HepG2 (cell line): ENCODE measurements at regions not wholly inside any gene's neighbourhood (a gene's known extent, or its start where the extent isn't known, plus 50 kb on each side); places are given as distances from the start of the nearest gene placed in this dataset.

ENCODE experiments used
- ATAC-seq: fragments of 200-7000 bp; cut with Tn5 transposase; 3 replicates; pipeline ENCODE4 v1.9.1; 2020; ENCODE audit warnings: mild to moderate bottlenecking, moderate library complexity
- BruUV-seq: library from RNA; stranded (reverse); fragments of 400-500 nt; replicated peaks from 2 replicates; lab custom pipeline; 2021; lab: Mats Ljungman, UMichigan
- CTCF ChIA-PET: fragments of 300-600 bp; formaldehyde crosslinking; extraction: SDS; loops from one replicate; lab custom pipeline; 2021; ENCODE audit warnings: low total read pairs, inconsistent platforms, low intra/inter-chr PET ratio; lab: Yijun Ruan, JAX
- POLR2A ChIA-PET: fragments of 350-600 bp; sonication (Branson Sonifier 250); formaldehyde crosslinking; loops from one replicate; lab custom pipeline; 2020; ENCODE audit warnings: antibody characterized with exemption, inconsistent platforms; lab: Yijun Ruan, JAX
- DNase-seq: peaks from one replicate; pipeline ENCODE4 v3.0.0-alpha.2; 2015; ENCODE audit warnings: low spot score
- FAIRE-seq: peaks from 3 replicates; lab custom pipeline; 2011; peaks lifted over from hg19 to GRCh38; lab: Jason Lieb, UNC
- H2AFZ ChIP-seq: one replicate; pipeline ENCODE4 v1.6.1; 2011; ENCODE audit warnings: low read length, inconsistent platforms
- H3K27ac ChIP-seq: fragments of 300-600 bp; 3 replicates; pipeline ENCODE4 v1.8.0; 2011; ENCODE audit warnings: mixed run types, mild to moderate bottlenecking, mixed read lengths, low read length, inconsistent platforms; ENCODE audit not compliant: insufficient read depth; ENCODE audit errors: extremely low read length
- H3K27me3 ChIP-seq, 2 experiments: fragments of 200-600 bp in 1 of 2; 2 replicates in 1 of 2; 3 replicates in 1 of 2; pipeline versions ENCODE4 v1.6.0 to v1.8.0; 2011; ENCODE audit warnings: low read length in 2 of 2, mild to moderate bottlenecking in 2 of 2, moderate library complexity in 2 of 2, inconsistent platforms in 1 of 2; ENCODE audit not compliant: insufficient read depth in 2 of 2, control insufficient read depth in 1 of 2
- H3K36me3 ChIP-seq, 2 experiments: fragments of 200-600 bp in 1 of 2; replicated peaks in 1 of 2; 2 replicates in 1 of 2; 3 replicates in 1 of 2; pipeline versions ENCODE4 v1.5.1 to v1.8.0; 2011; ENCODE audit warnings: low read length in 2 of 2, inconsistent platforms in 1 of 2; ENCODE audit not compliant: insufficient read depth in 2 of 2, control insufficient read depth in 1 of 2
- H3K4me1 ChIP-seq: 2 replicates; pipeline ENCODE4 v1.5.1; 2012; ENCODE audit warnings: low read length, inconsistent platforms; ENCODE audit not compliant: insufficient read depth
- H3K4me2 ChIP-seq: 2 replicates; pipeline ENCODE4 v1.6.0; 2011; ENCODE audit warnings: low read depth, low read length, inconsistent platforms
- H3K4me3 ChIP-seq, 3 experiments: fragments of 200-600 bp in 1 of 3; sonication (generic), shearing (Covaris generic) in 1 of 3; replicated peaks in 1 of 3; 2 replicates each; pipeline ENCODE4 v1.5.1; 2011 to 2016; ENCODE audit warnings: low read length in 3 of 3, inconsistent platforms in 2 of 3, low read depth in 2 of 3, mild to moderate bottlenecking in 2 of 3, control low read depth in 1 of 3, mixed read lengths in 1 of 3; ENCODE audit not compliant: insufficient read depth in 1 of 3
- H3K79me2 ChIP-seq: one replicate; pipeline ENCODE4 v1.6.1; 2011; ENCODE audit warnings: low read length, inconsistent platforms; ENCODE audit not compliant: insufficient read depth
- H3K9ac ChIP-seq: 2 replicates; pipeline ENCODE4 v1.6.0; 2011; ENCODE audit warnings: mild to moderate bottlenecking, low read depth, low read length, inconsistent platforms; ENCODE audit not compliant: insufficient read depth
- H3K9me3 ChIP-seq: 2 replicates; pipeline ENCODE4 v1.5.1; 2012; ENCODE audit warnings: mild to moderate bottlenecking, low read length
- H4K20me1 ChIP-seq: 2 replicates; pipeline ENCODE4 v1.6.0; 2011; ENCODE audit warnings: inconsistent platforms, mild to moderate bottlenecking, low read length, moderate library complexity; ENCODE audit not compliant: insufficient read depth
- CEBPB ChIP-seq: IDR thresholded peaks from 2 replicates; pipeline ENCODE4 v1.6.1; 2011; ENCODE audit warnings: low read depth, low read length, improper control_type of control experiment, borderline replicate concordance
- KDM5A ChIP-seq: fragments of 200-600 bp; sonication (generic); IDR thresholded peaks from 2 replicates; pipeline ENCODE4 v1.7.0; 2018; ENCODE audit warnings: antibody characterized with exemption, mild to moderate bottlenecking, low read length, borderline replicate concordance
- MTF2 ChIP-seq: sonication (generic); formaldehyde crosslinking; IDR thresholded peaks from 2 replicates; pipeline ENCODE4 v1.5.0; 2020; ENCODE audit warnings: missing genetic modification reagents, borderline replicate concordance
- MYNN ChIP-seq: sonication (generic); formaldehyde crosslinking; IDR thresholded peaks from 2 replicates; pipeline ENCODE4 v1.4.0; 2020; ENCODE audit warnings: mild to moderate bottlenecking, low read depth, missing genetic modification reagents
- NBN ChIP-seq: fragments of 450-650 bp; conservative IDR thresholded peaks from 2 replicates; pipeline ENCODE4 v1.6.1; 2017
- NR2F1 ChIP-seq, 2 experiments: fragments of 450-650 bp in 1 of 2; formaldehyde crosslinking in 1 of 2; IDR thresholded peaks; 2 replicates each; pipeline versions ENCODE4 v1.5.0 to v1.6.1; 2016 to 2020; ENCODE audit warnings: mild to moderate bottlenecking in 1 of 2, missing compliant biosample characterization in 1 of 2, missing genetic modification reagents in 1 of 2, moderate library complexity in 1 of 2
- POGZ ChIP-seq: sonication (generic); formaldehyde crosslinking; IDR thresholded peaks from 2 replicates; pipeline ENCODE4 v1.4.0; 2020; ENCODE audit warnings: mild to moderate bottlenecking, missing genetic modification reagents
- POLR2AphosphoS2 ChIP-seq: IDR thresholded peaks from 2 replicates; pipeline ENCODE4 v1.6.1; 2011; ENCODE audit warnings: low read depth, low read length, improper control_type of control experiment
- SAFB2 ChIP-seq: sonication (generic); formaldehyde crosslinking; IDR thresholded peaks from 2 replicates; pipeline ENCODE4 v1.5.1; 2020; ENCODE audit warnings: missing genetic modification reagents, low read depth, mild to moderate bottlenecking, borderline replicate concordance
- SIN3B ChIP-seq: fragments of 150-350 bp; IDR thresholded peaks from 2 replicates; pipeline ENCODE4 v1.6.1; 2014; ENCODE audit warnings: low read length
- SKI ChIP-seq: fragments of 450-650 bp; IDR thresholded peaks from one replicate; pipeline ENCODE4 v1.6.1; 2018; ENCODE audit warnings: mild to moderate bottlenecking; ENCODE audit not compliant: partially characterized antibody
- SOX13 ChIP-seq, 3 experiments: fragments of 450-650 bp in 1 of 3; sonication (generic) in 1 of 3; formaldehyde crosslinking in 1 of 3; IDR thresholded peaks in 2 of 3; conservative IDR thresholded peaks in 1 of 3; 2 replicates each; pipeline versions ENCODE4 v1.5.0 to v1.6.1; 2016 to 2020; ENCODE audit warnings: antibody characterized with exemption in 1 of 3, mild to moderate bottlenecking in 1 of 3, missing compliant biosample characterization in 1 of 3, missing genetic modification reagents in 1 of 3, moderate library complexity in 1 of 3
- SPEN ChIP-seq: sonication (generic); formaldehyde crosslinking; IDR thresholded peaks from 2 replicates; pipeline ENCODE4 v1.5.1; 2020; ENCODE audit warnings: low read depth, mild to moderate bottlenecking, missing genetic modification reagents
- ZFY ChIP-seq: sonication (generic); formaldehyde crosslinking; IDR thresholded peaks from 2 replicates; pipeline ENCODE4 v1.4.0; 2020; ENCODE audit warnings: missing genetic modification reagents
- ZKSCAN1 ChIP-seq: fragments of 150-350 bp; IDR thresholded peaks from 2 replicates; pipeline ENCODE4 v1.6.1; 2014; ENCODE audit warnings: low read length
- ZNF34 ChIP-seq: sonication (generic); formaldehyde crosslinking; IDR thresholded peaks from 2 replicates; pipeline ENCODE4 v1.4.0; 2020; ENCODE audit warnings: mild to moderate bottlenecking, missing genetic modification reagents, borderline replicate concordance
- ZNF510 ChIP-seq: sonication (generic); formaldehyde crosslinking; IDR thresholded peaks from 2 replicates; pipeline ENCODE4 v1.4.0; 2020; ENCODE audit warnings: low read depth, mild to moderate bottlenecking, missing genetic modification reagents
- ZNF704 ChIP-seq: sonication (generic); formaldehyde crosslinking; IDR thresholded peaks from 2 replicates; pipeline ENCODE4 v1.8.1; 2023; ENCODE audit warnings: mild to moderate bottlenecking, inconsistent platforms, moderate library complexity, missing genetic modification reagents, borderline replicate concordance
- ZNF772 ChIP-seq: sonication (generic); formaldehyde crosslinking; IDR thresholded peaks from 2 replicates; pipeline ENCODE4 v1.5.0; 2020; ENCODE audit warnings: mild to moderate bottlenecking, missing genetic modification reagents
- ZNF784 ChIP-seq: sonication (generic); formaldehyde crosslinking; IDR thresholded peaks from 2 replicates; pipeline ENCODE4 v1.5.1; 2020; ENCODE audit warnings: missing genetic modification reagents, mild to moderate bottlenecking, borderline replicate concordance
- ZSCAN25 ChIP-seq: sonication (generic); formaldehyde crosslinking; IDR thresholded peaks from 2 replicates; pipeline ENCODE4 v1.8.0; 2022; ENCODE audit warnings: mild to moderate bottlenecking, missing genetic modification reagents
- WGBS: methylation state at CpG from one replicate; pipeline ENCODE4 v1.1.6; 2017; ENCODE audit warnings: low lambda C conversion rate; 5-methylcytosine and 5-hydroxymethylcytosine counted together
- in situ Hi-C: cut with HindIII; loops from 2 replicates; pipeline ENCODE4 v1.10.0; 2017; ENCODE audit warnings: low pct_unique_long_range_greater_than_20kb; ENCODE audit not compliant: extremely low pct_ligation_motif_present
- intact Hi-C: fragments of 100-400 bp; cut with micrococcal nuclease; formaldehyde crosslinking; loops from one replicate; pipeline ENCODE4 v1.10.0; 2022; ENCODE audit not compliant: unreplicated experiment

GRCh38 chr16:86101897-86102157, 202.9 kb downstream of the IRF8 start:
- Histone ChIP-seq H3K36me3 (no peaks in the 10 kb centered on the region), H3K27ac (no peak overlapping the region), H3K9ac (no peak overlapping the region), H3K79me2 (no peaks in the 10 kb centered on the region), H3K4me3 (no peak overlapping the region), H3K4me1 (peaks cover 27% of the 10 kb centered on the region), H3K27me3 (no peaks in the 10 kb centered on the region), H3K4me2 (no peak overlapping the region), H2AFZ (no peak overlapping the region), H4K20me1 (no peaks in the 10 kb centered on the region), H3K9me3 (no peaks in the 10 kb centered on the region)
- in situ Hi-C loops, result no loop called here
- intact Hi-C loops, result no loop called here
- no peak for TF ChIP-seq CEBPB
- TF ChIP-seq SAFB2 (CRISPR knock-in tag), result no peak
- no peak for TF ChIP-seq SPEN (CRISPR knock-in tag)
- no peak for TF ChIP-seq POGZ (CRISPR knock-in tag)
- TF ChIP-seq ZKSCAN1, result no peak
- TF ChIP-seq ZNF704, result no peak
- no peak for TF ChIP-seq NBN
- POLR2A ChIA-PET, result no interaction called here
- WGBS, result 81% methylated on average over 8 of the region's 8 CpGs
- no TSS peak for BruUV-seq
- DNase-seq (no peak), FAIRE-seq (no peak), ATAC-seq (no peak)
- CTCF ChIA-PET, result no interaction called here

GRCh38 chr16:86103320-86103719, 204.4 kb downstream of the IRF8 start:
- Histone ChIP-seq H3K36me3 (no peaks in the 10 kb centered on the region), H3K9ac (no peak overlapping the region), H3K4me1 (peaks cover 27% of the 10 kb centered on the region), H3K4me3 (no peak overlapping the region), H3K27ac (no peak overlapping the region), H3K27me3 (no peaks in the 10 kb centered on the region), H4K20me1 (no peaks in the 10 kb centered on the region), H3K79me2 (no peaks in the 10 kb centered on the region), H3K4me2 (no peak overlapping the region), H2AFZ (no peak overlapping the region), H3K9me3 (peaks cover 5% of the 10 kb centered on the region)
- no TSS peak for BruUV-seq
- intact Hi-C loops (no loop called here), in situ Hi-C loops (no loop called here)
- ATAC-seq (no peak), FAIRE-seq (no peak), DNase-seq (no peak)
- CTCF ChIA-PET, result no interaction called here
- WGBS, result 69% methylated on average over 3 of the region's 3 CpGs
- POLR2A ChIA-PET, result no interaction called here
- TF ChIP-seq ZNF784 (CRISPR knock-in tag) (no peak), ZSCAN25 (CRISPR knock-in tag) (no peak), ZNF510 (CRISPR knock-in tag) (no peak), ZNF34 (CRISPR knock-in tag) (no peak), MYNN (CRISPR knock-in tag) (no peak), NR2F1 (CRISPR knock-in tag; IDR thresholded peaks at IDR 0.05) (no peak), KDM5A (no peak), SKI (no peak), SOX13 (IDR thresholded peaks at IDR 0.05) (no peak), SOX13 (CRISPR knock-in tag; conservative IDR thresholded peaks at IDR 0.05 in 1 of 2, IDR thresholded peaks at IDR 0.05 in 1 of 2) (no peak), ZNF772 (no peak), SIN3B (no peak), ZFY (CRISPR knock-in tag) (no peak), POLR2AphosphoS2 (no peak), MTF2 (CRISPR knock-in tag) (no peak)
